GM21717 (cell line): ENCODE measurements at regions not wholly inside any gene's neighbourhood (a gene's known extent, or its start where the extent isn't known, plus 50 kb on each side); places are given as distances from the start of the nearest gene placed in this dataset.

Experiments used
- ATAC-seq: cut with Tn5 transposase; IDR thresholded peaks from one replicate; pipeline ENCODE4 v1.9.1; 2021; ENCODE audit warnings: mild to moderate bottlenecking, moderate library complexity; ENCODE audit not compliant: unreplicated experiment

- no peak for ATAC-seq
Measured at GRCh38 chr12:28933176-28933575, 215.9 kb upstream of the FAR2 start.

- ATAC-seq, result no peak
Measured at GRCh38 chr12:28933864-28934527, 215.1 kb upstream of the FAR2 start.

GRCh38 chr12:28936221-28936620, 212.9 kb upstream of the FAR2 start:
- ATAC-seq, result no peak

- ATAC-seq, result no peak
Measured at GRCh38 chr12:28936711-28937110, 212.4 kb upstream of the FAR2 start.

- ATAC-seq, result no peak
Measured at GRCh38 chr12:28937196-28937595, 211.9 kb upstream of the FAR2 start.

GRCh38 chr12:28938056-28938455, 211.0 kb upstream of the FAR2 start:
- no peak for ATAC-seq

- no peak for ATAC-seq
Measured at GRCh38 chr12:28938581-28939235, 210.4 kb upstream of the FAR2 start.

- ATAC-seq, result no peak
Measured at GRCh38 chr12:28939427-28939826, 209.7 kb upstream of the FAR2 start.

- no peak for ATAC-seq
Measured at GRCh38 chr12:28941248-28941647, 207.8 kb upstream of the FAR2 start.

- no peak for ATAC-seq
Measured at GRCh38 chr12:28946361-28946760, 202.7 kb upstream of the FAR2 start.

GRCh38 chr12:28948685-28949084, 200.4 kb upstream of the FAR2 start:
- ATAC-seq, result no peak

- ATAC-seq, result no peak
Measured at GRCh38 chr12:28949184-28949583, 199.9 kb upstream of the FAR2 start.

- no peak for ATAC-seq
Measured at GRCh38 chr12:28950049-28950448, 199.0 kb upstream of the FAR2 start.

- ATAC-seq, result no peak
Measured at GRCh38 chr12:28951935-28952334, 197.1 kb upstream of the FAR2 start.

GRCh38 chr12:28954333-28954732, 194.7 kb upstream of the FAR2 start:
- ATAC-seq, result no peak

- ATAC-seq, result no peak
Measured at GRCh38 chr12:28955491-28955890, 193.6 kb upstream of the FAR2 start.

GRCh38 chr12:28955931-28956330, 193.1 kb upstream of the FAR2 start:
- no peak for ATAC-seq

- no peak for ATAC-seq
Measured at GRCh38 chr12:28958553-28959195, 190.4 kb upstream of the FAR2 start.

- no peak for ATAC-seq
Measured at GRCh38 chr12:28961948-28962384, 187.1 kb upstream of the FAR2 start.

- ATAC-seq, result no peak
Measured at GRCh38 chr12:28963554-28963953, 185.5 kb upstream of the FAR2 start.

GRCh38 chr12:28966046-28966780, 182.9 kb upstream of the FAR2 start:
- ATAC-seq, result no peak

- ATAC-seq, result no peak
Measured at GRCh38 chr12:28967426-28967825, 181.7 kb upstream of the FAR2 start.
